ENCODE measurements at regions not wholly inside any gene's neighbourhood (a gene's known extent, or its start where the extent isn't known, plus 50 kb on each side); places are given as distances from the start of the nearest gene placed in this dataset.

DNA sequence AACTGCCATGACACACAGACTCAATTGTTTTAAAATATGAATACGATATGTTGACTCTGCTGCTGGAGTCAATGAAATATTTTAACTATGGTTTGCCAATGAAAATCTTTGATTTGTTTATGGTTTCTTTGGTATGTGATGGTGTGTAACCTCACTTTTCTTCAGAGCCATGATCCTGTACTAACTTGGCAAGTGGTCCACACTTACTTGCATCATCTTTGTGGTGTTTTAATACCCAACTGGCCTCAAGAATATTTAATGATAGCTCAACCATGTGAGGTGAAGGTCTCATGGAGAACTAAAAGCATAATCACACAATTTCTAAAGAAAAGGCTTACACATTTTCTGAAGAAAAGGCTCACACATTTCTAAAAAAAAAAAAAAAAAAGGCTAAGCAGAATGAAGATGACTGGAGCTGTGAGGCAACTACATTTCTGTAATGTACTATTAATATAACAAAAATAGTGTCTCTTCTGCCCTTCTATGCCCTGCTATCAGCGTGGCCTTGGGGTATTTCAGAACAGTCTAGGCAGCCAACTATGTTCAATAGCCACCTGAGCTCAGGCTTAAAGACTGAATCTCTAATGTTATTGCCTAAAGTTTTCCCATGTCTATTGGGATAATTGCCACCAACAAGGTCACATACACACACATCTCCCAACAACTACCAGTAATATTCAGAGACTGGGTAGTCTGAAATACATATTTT is 395.0 kb downstream of the MLLT3 start:
- no peak for FAIRE-seq
- no peak for TF ChIP-seq CTCF (IDR thresholded peaks at IDR 0.05; ENCODE audit: insufficient read depth, missing control alignments)
- no peak for DNase-seq (ENCODE audit: insufficient read length, low spot score)

- DNase-seq (ENCODE audit: insufficient read length, low spot score) (no peak), FAIRE-seq (no peak)
- TF ChIP-seq CTCF (IDR thresholded peaks at IDR 0.05; ENCODE audit: insufficient read depth, missing control alignments): no peak
Observed at GRCh38 chr9:20226345-20226744, 396.0 kb downstream of the MLLT3 start.

- no peak for TF ChIP-seq CTCF (IDR thresholded peaks at IDR 0.05; ENCODE audit: insufficient read depth, missing control alignments)
- DNase-seq (ENCODE audit: insufficient read length, low spot score): no peak
- no peak for FAIRE-seq
Observed at GRCh38 chr9:20225826-20226225, 396.5 kb downstream of the MLLT3 start.

- FAIRE-seq (no peak), DNase-seq (ENCODE audit: insufficient read length, low spot score) (no peak)
- TF ChIP-seq CTCF (IDR thresholded peaks at IDR 0.05; ENCODE audit: insufficient read depth, missing control alignments): no peak
Observed at GRCh38 chr9:20224756-20225155, 397.5 kb downstream of the MLLT3 start.

GRCh38 chr9:20220286-20220685 is 402.0 kb downstream of the MLLT3 start:
- FAIRE-seq: no peak
- no peak for DNase-seq (ENCODE audit: insufficient read length, low spot score)

GRCh38 chr9:20219437-20219836 is 402.9 kb downstream of the MLLT3 start:
- no peak for TF ChIP-seq CTCF (IDR thresholded peaks at IDR 0.05; ENCODE audit: insufficient read depth, missing control alignments)
- no peak for FAIRE-seq
- DNase-seq (ENCODE audit: insufficient read length, low spot score): no peak

More at GRCh38 chr9:20220286-20220685, 402.0 kb downstream of the MLLT3 start:
- no peak for TF ChIP-seq CTCF (IDR thresholded peaks at IDR 0.05; ENCODE audit: insufficient read depth, missing control alignments)

DNA sequence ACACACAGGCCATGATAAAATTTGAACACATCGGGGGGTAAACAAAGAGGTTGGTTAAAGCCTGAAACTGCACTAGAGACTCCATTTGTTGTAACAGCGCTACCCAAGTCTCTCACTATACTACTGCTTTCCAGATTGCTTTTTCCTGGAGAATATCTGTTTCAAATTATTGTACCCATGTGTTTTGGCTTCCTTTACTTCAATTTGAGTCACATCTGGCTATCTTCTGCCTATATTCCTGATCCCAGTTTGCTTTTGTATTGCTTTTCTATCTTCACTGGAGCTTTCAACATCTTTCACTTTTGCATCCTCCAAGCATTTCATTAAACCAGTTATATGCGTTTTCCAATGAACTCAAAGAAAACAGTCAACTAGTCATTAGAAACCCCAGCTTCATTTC is 404.7 kb downstream of the MLLT3 start:
- FAIRE-seq (no peak), DNase-seq (ENCODE audit: insufficient read length, low spot score) (no peak)
- TF ChIP-seq CTCF (IDR thresholded peaks at IDR 0.05; ENCODE audit: insufficient read depth, missing control alignments): no peak

Measured in D721Med (cell line).